Esophagus squamous epithelium (tissue), 5 donors: ENCODE measurements at regions not wholly inside any gene's neighbourhood (a gene's known extent, or its start where the extent isn't known, plus 50 kb on each side); places are given as distances from the start of the nearest gene placed in this dataset.

ENCODE experiments used
- DNase-seq: peaks from one replicate; lab custom pipeline; 2025; lab: John Stamatoyannopoulos, UW
- H3K27ac ChIP-seq, 4 donors: fragments of 200-600 bp; sonication (generic); one replicate each; pipeline ENCODE4 v1.5.1; 2016 to 2019; ENCODE audit warnings: mild to moderate bottlenecking in 1 of 4
- H3K27me3 ChIP-seq, 4 donors: fragments of 200-600 bp; sonication (generic); 1 replicate in 3 of 4; 2 replicates in 1 of 4; pipeline versions ENCODE4 v1.5.1 to v1.6.0; 2017 to 2021; ENCODE audit warnings: antibody characterized with exemption in 1 of 4
- H3K36me3 ChIP-seq, 3 donors: fragments of 200-600 bp; sonication (generic); one replicate each; pipeline ENCODE4 v1.5.1; 2016 to 2019
- H3K4me1 ChIP-seq, 3 donors: fragments of 200-600 bp; sonication (generic); one replicate each; pipeline ENCODE4 v1.5.1; 2017 to 2019
- H3K4me3 ChIP-seq, 4 donors: fragments of 200-600 bp; sonication (generic); 1 replicate in 3 of 4; 2 replicates in 1 of 4; pipeline ENCODE4 v1.5.1; 2016 to 2019; ENCODE audit warnings: mild to moderate bottlenecking in 2 of 4, moderate library complexity in 1 of 4
- H3K9me3 ChIP-seq, 3 donors: fragments of 200-600 bp; sonication (generic); one replicate each; pipeline ENCODE4 v1.5.1; 2016 to 2019
- CTCF ChIP-seq, 6 experiments: fragments of 450-650 bp in 4 of 6; fragments of 200-600 bp in 2 of 6; sonication (generic) in 2 of 6; IDR thresholded peaks; one replicate each; pipeline ENCODE4 v1.5.1; 2016 to 2019; ENCODE audit warnings: antibody characterized with exemption in 6 of 6, mild to moderate bottlenecking in 4 of 6, moderate library complexity in 4 of 6
- POLR2A ChIP-seq, 4 donors: fragments of 450-650 bp; IDR thresholded peaks; one replicate each; pipeline ENCODE4 v1.6.1; 2017; ENCODE audit warnings: antibody characterized with exemption in 4 of 4, mild to moderate bottlenecking in 4 of 4, moderate library complexity in 3 of 4
- WGBS, 2 donors: methylation state at CpG; one replicate each; pipeline ENCODE4 v1.1.5; 2018; 5-methylcytosine and 5-hydroxymethylcytosine counted together
- intact Hi-C: fragments of 100-400 bp; cut with DNase I; formaldehyde crosslinking; loops from one replicate; pipeline ENCODE4 v1.15.0; 2022
- donor health status: DM: yes; HTN: yes; CAD: no.

GRCh38 chr14:28612414-28612813 lies 154.2 kb upstream of the FOXG1 start:
- DNase-seq = no peak
- WGBS, 2 donors = 29 to 44% methylated on average over 1 of the region's 1 CpG
- H3K27me3 ChIP-seq = no peaks in the 10 kb centered on the region
- H3K27ac ChIP-seq = no peak overlapping the region
- H3K9me3 ChIP-seq = peaks cover 0 to 3% (median 0%) of the 10 kb centered on the region in 3 donors
- intact Hi-C loops = no loop called here
- H3K4me1 ChIP-seq = no peaks in the 10 kb centered on the region
- H3K4me3 ChIP-seq = no peak overlapping the region
- TF ChIP-seq POLR2A (IDR thresholded peaks at IDR 0.05) (no peak), CTCF (IDR thresholded peaks at IDR 0.05) (no peak)
- no peaks in the 10 kb centered on the region for H3K36me3 ChIP-seq

- intact Hi-C loops = no loop called here
- no peak overlapping the region for H3K27ac ChIP-seq
- DNase-seq = no peak
- no peaks in the 10 kb centered on the region for H3K4me1 ChIP-seq
- H3K4me3 ChIP-seq = peak overlapping the region in 1 of 4 donors; percentile 4
- WGBS, 2 donors = 38 to 57% methylated on average over 3 of the region's 3 CpGs
- no peaks in the 10 kb centered on the region for H3K36me3 ChIP-seq
- peaks cover 0 to 3% (median 0%) of the 10 kb centered on the region in 3 donors for H3K9me3 ChIP-seq
- H3K27me3 ChIP-seq = no peaks in the 10 kb centered on the region
- TF ChIP-seq POLR2A (IDR thresholded peaks at IDR 0.05) (no peak), CTCF (IDR thresholded peaks at IDR 0.05) (no peak)
Observed at GRCh38 chr14:28613532-28613931, 153.1 kb upstream of the FOXG1 start.

GRCh38 chr14:28626780-28627179 lies 139.8 kb upstream of the FOXG1 start:
- H3K9me3 ChIP-seq = no peaks in the 10 kb centered on the region
- no peak for DNase-seq
- peaks cover 0 to 10% (median 0%) of the 10 kb centered on the region in 3 donors for H3K4me1 ChIP-seq
- TF ChIP-seq POLR2A (IDR thresholded peaks at IDR 0.05) (no peak), CTCF (IDR thresholded peaks at IDR 0.05) (no peak)
- intact Hi-C loops = no loop called here
- H3K27me3 ChIP-seq = no peaks in the 10 kb centered on the region
- H3K36me3 ChIP-seq = no peaks in the 10 kb centered on the region
- no peak overlapping the region for H3K4me3 ChIP-seq
- no peak overlapping the region for H3K27ac ChIP-seq
- 43 to 97% methylated on average over 1 of the region's 1 CpG for WGBS, 2 donors

- WGBS, 2 donors = 32 to 39% methylated on average over 4 of the region's 4 CpGs
- no peak for DNase-seq
- H3K4me1 ChIP-seq = peaks cover 0 to 10% (median 0%) of the 10 kb centered on the region in 3 donors
- no peak overlapping the region for H3K27ac ChIP-seq
- H3K4me3 ChIP-seq = no peak overlapping the region
- intact Hi-C loops = no loop called here
- TF ChIP-seq POLR2A (IDR thresholded peaks at IDR 0.05) (no peak), CTCF (IDR thresholded peaks at IDR 0.05) (no peak)
- H3K36me3 ChIP-seq = no peaks in the 10 kb centered on the region
- H3K9me3 ChIP-seq = no peaks in the 10 kb centered on the region
- no peaks in the 10 kb centered on the region for H3K27me3 ChIP-seq
Observed at GRCh38 chr14:28629328-28630004, 137.1 kb upstream of the FOXG1 start.

GRCh38 chr14:28630100-28630499 lies 136.5 kb upstream of the FOXG1 start:
- no peaks in the 10 kb centered on the region for H3K9me3 ChIP-seq
- H3K36me3 ChIP-seq = no peaks in the 10 kb centered on the region
- TF ChIP-seq POLR2A (IDR thresholded peaks at IDR 0.05) = no peak
- TF ChIP-seq CTCF (IDR thresholded peaks at IDR 0.05) = no peak
- no peak for DNase-seq
- no peaks in the 10 kb centered on the region for H3K27me3 ChIP-seq
- peaks cover 0 to 10% (median 0%) of the 10 kb centered on the region in 3 donors for H3K4me1 ChIP-seq
- no peak overlapping the region for H3K27ac ChIP-seq
- H3K4me3 ChIP-seq = no peak overlapping the region
- intact Hi-C loops = no loop called here
- WGBS, 2 donors = 92 to 93% methylated on average over 3 of the region's 3 CpGs
